Neural cell (in vitro differentiated cells): ENCODE measurements at regions not wholly inside any gene's neighbourhood (a gene's known extent, or its start where the extent isn't known, plus 50 kb on each side); places are given as distances from the start of the nearest gene placed in this dataset.

Experiments
- H2AFZ ChIP-seq: fragments of 200-600, 300-800 bp; sonication (generic), shearing (Covaris generic); 2 replicates; pipeline ENCODE4 v1.6.0; 2014; ENCODE audit warnings: low read depth, mild to moderate bottlenecking, antibody characterized with exemption, low read length, moderate library complexity
- H3F3A ChIP-seq: fragments of 200-600 bp; shearing (Covaris generic); 2 replicates; pipeline ENCODE4 v1.6.1; 2016; ENCODE audit warnings: mild to moderate bottlenecking, moderate library complexity, mixed read lengths, antibody characterized with exemption, low read length; ENCODE audit not compliant: insufficient read depth, poor library complexity, severe bottlenecking
- H3K27ac ChIP-seq: fragments of 200-600, 300-800 bp; sonication (generic), shearing (Covaris generic); 2 replicates; pipeline ENCODE4 v1.5.1; 2014; ENCODE audit warnings: mild to moderate bottlenecking, low read length, moderate library complexity
- H3K27me3 ChIP-seq: fragments of 300-800, 200-600 bp; sonication (generic), shearing (Covaris generic); 2 replicates; pipeline ENCODE4 v1.6.0; 2014; ENCODE audit warnings: mild to moderate bottlenecking, low read depth, low read length, moderate library complexity; ENCODE audit not compliant: insufficient read depth
- H3K36me3 ChIP-seq: fragments of 300-800, 200-600 bp; sonication (generic), shearing (Covaris generic); 2 replicates; pipeline ENCODE4 v1.5.1; 2014; ENCODE audit warnings: mild to moderate bottlenecking, antibody characterized with exemption, low read length, moderate library complexity; ENCODE audit not compliant: insufficient read depth
- H3K4me2 ChIP-seq: fragments of 300-800, 200-600 bp; sonication (generic), shearing (Covaris generic); 2 replicates; pipeline ENCODE4 v1.6.0; 2014; ENCODE audit warnings: mild to moderate bottlenecking, low read length
- H3K4me3 ChIP-seq: fragments of 300-800, 200-600 bp; sonication (generic), shearing (Covaris generic); 2 replicates; pipeline ENCODE4 v1.5.1; 2014; ENCODE audit warnings: mild to moderate bottlenecking, low read length, moderate library complexity
- H3K79me2 ChIP-seq: fragments of 200-600 bp; shearing (Covaris generic); replicated peaks from 2 replicates; pipeline ENCODE4 v1.6.0; 2014; ENCODE audit warnings: mild to moderate bottlenecking, low read length, moderate library complexity; ENCODE audit not compliant: insufficient read depth
- H3K9ac ChIP-seq: fragments of 300-800, 200-600 bp; sonication (generic), shearing (Covaris generic); 2 replicates; pipeline ENCODE4 v1.6.1; 2016; ENCODE audit warnings: mild to moderate bottlenecking, low read length, mixed read lengths
- H3K9me2 ChIP-seq: fragments of 200-600 bp; shearing (Covaris generic); 2 replicates; pipeline ENCODE4 v1.6.1; 2016; ENCODE audit warnings: mild to moderate bottlenecking, low read length, mixed read lengths; ENCODE audit not compliant: insufficient read depth
- H3K9me3 ChIP-seq: fragments of 200-600, 300-800 bp; sonication (generic), shearing (Covaris generic); 2 replicates; pipeline ENCODE4 v1.6.1; 2016; ENCODE audit warnings: mild to moderate bottlenecking, mixed run types, low read length, moderate library complexity, mixed read lengths
- H4K20me1 ChIP-seq: fragments of 200-600 bp; shearing (Covaris generic); 2 replicates; pipeline ENCODE4 v1.6.1; 2016; ENCODE audit warnings: mild to moderate bottlenecking, mixed run types; ENCODE audit not compliant: insufficient read depth
- EP300 ChIP-seq: fragments of 450-650 bp; conservative IDR thresholded peaks from 2 replicates; pipeline ENCODE4 v1.6.1; 2014; ENCODE audit warnings: antibody characterized with exemption, mild to moderate bottlenecking, moderate library complexity; ENCODE audit not compliant: poor library complexity, severe bottlenecking
- EZH2 ChIP-seq: fragments of 200-600, 300-800 bp; shearing (Covaris generic), sonication (generic); IDR thresholded peaks from 2 replicates; pipeline ENCODE4 v1.6.1; 2014; ENCODE audit warnings: antibody characterized with exemption, low read length, borderline replicate concordance, mild to moderate bottlenecking; ENCODE audit not compliant: insufficient read depth, poor library complexity, severe bottlenecking
- MXI1 ChIP-seq: fragments of 450-650 bp; conservative IDR thresholded peaks from 2 replicates; pipeline ENCODE4 v1.6.1; 2014; ENCODE audit warnings: antibody characterized with exemption, mild to moderate bottlenecking; ENCODE audit not compliant: poor library complexity, severe bottlenecking
- POLR2AphosphoS5 ChIP-seq: IDR thresholded peaks from 2 replicates; pipeline ENCODE4 v1.6.1; 2012
- RAD21 ChIP-seq: fragments of 450-650 bp; conservative IDR thresholded peaks from 2 replicates; pipeline ENCODE4 v1.6.1; 2014; ENCODE audit warnings: antibody characterized with exemption, mild to moderate bottlenecking, moderate library complexity
- SMC3 ChIP-seq: fragments of 450-650 bp; conservative IDR thresholded peaks from 2 replicates; pipeline ENCODE4 v1.6.1; 2014; ENCODE audit warnings: antibody characterized with exemption, mild to moderate bottlenecking, moderate library complexity; ENCODE audit not compliant: poor library complexity
- TAF1 ChIP-seq: IDR thresholded peaks from 2 replicates; pipeline ENCODE4 v1.6.1; 2012; ENCODE audit warnings: low read depth
- TF ChIP-seq, protein P1 (sequence below): fragments of 450-650 bp; IDR thresholded peaks from 2 replicates; pipeline ENCODE4 v1.5.1; 2014; ENCODE audit warnings: antibody characterized with exemption, mild to moderate bottlenecking, moderate library complexity; ENCODE audit not compliant: poor library complexity, severe bottlenecking
- TF ChIP-seq, protein P2 (sequence below): IDR thresholded peaks from 2 replicates; pipeline ENCODE4 v1.6.1; 2012; ENCODE audit warnings: borderline replicate concordance

DNA sequence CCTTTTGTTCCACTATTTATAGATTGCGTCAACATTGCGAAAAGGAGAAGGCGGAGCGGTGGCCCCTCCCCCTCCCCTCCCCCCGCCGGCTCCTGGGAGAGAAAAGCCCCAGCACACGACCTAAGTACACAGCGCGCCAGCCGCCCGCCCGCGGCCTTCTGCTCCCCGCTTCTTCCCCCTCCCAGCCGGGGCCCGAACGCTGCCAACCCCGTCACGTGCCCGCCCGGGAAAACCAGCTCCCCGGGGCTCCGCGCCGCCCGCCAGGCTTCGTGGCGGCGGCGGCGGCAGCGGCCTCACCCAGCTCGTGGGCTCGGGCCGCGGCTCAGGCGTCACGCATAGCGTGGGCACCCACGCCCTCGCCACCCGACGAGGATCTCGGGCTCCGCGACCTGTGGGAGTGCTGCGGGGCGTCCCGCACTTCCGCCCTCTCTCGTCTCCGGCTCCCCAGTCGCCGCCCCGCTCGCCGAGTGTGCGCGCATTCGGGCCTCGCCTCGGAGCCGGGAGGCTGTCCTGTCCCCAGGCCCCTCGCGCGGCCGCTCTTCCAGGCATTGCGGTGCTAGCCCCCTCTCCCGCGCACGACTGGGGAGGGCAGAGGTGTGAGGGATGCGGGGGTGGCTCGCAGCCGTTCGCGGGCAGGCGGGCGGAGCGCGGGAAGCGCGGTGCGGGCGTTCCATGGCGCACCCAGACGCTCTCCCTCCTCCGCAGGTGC is 110.5 kb downstream of the KCNRG start:
- Histone ChIP-seq H3K9ac (peak overlapping the region; percentile 96), H3K9me3 (no peaks in the 10 kb centered on the region), H3K79me2 (peaks cover 16% of the 10 kb centered on the region), H3F3A (no peaks in the 10 kb centered on the region), H3K4me3 (peak overlapping the region; percentile 99), H3K27me3 (peaks cover 50% of the 10 kb centered on the region), H4K20me1 (no peaks in the 10 kb centered on the region), H2AFZ (peak overlapping the region; percentile 62), H3K4me2 (peak overlapping the region; percentile 44), H3K27ac (peak overlapping the region; percentile 86), H3K9me2 (no peaks in the 10 kb centered on the region), H3K36me3 (no peaks in the 10 kb centered on the region)
- TF ChIP-seq POLR2AphosphoS5 (peak; percentile 14), MXI1 (peak; percentile 49), EP300 (no peak), SMC3 (no peak), EZH2 (no peak), RAD21 (peak; percentile 22), TAF1 (no peak)
- TF ChIP-seq, protein P1, sequence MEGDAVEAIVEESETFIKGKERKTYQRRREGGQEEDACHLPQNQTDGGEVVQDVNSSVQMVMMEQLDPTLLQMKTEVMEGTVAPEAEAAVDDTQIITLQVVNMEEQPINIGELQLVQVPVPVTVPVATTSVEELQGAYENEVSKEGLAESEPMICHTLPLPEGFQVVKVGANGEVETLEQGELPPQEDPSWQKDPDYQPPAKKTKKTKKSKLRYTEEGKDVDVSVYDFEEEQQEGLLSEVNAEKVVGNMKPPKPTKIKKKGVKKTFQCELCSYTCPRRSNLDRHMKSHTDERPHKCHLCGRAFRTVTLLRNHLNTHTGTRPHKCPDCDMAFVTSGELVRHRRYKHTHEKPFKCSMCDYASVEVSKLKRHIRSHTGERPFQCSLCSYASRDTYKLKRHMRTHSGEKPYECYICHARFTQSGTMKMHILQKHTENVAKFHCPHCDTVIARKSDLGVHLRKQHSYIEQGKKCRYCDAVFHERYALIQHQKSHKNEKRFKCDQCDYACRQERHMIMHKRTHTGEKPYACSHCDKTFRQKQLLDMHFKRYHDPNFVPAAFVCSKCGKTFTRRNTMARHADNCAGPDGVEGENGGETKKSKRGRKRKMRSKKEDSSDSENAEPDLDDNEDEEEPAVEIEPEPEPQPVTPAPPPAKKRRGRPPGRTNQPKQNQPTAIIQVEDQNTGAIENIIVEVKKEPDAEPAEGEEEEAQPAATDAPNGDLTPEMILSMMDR, result no peak
- TF ChIP-seq, protein P2, sequence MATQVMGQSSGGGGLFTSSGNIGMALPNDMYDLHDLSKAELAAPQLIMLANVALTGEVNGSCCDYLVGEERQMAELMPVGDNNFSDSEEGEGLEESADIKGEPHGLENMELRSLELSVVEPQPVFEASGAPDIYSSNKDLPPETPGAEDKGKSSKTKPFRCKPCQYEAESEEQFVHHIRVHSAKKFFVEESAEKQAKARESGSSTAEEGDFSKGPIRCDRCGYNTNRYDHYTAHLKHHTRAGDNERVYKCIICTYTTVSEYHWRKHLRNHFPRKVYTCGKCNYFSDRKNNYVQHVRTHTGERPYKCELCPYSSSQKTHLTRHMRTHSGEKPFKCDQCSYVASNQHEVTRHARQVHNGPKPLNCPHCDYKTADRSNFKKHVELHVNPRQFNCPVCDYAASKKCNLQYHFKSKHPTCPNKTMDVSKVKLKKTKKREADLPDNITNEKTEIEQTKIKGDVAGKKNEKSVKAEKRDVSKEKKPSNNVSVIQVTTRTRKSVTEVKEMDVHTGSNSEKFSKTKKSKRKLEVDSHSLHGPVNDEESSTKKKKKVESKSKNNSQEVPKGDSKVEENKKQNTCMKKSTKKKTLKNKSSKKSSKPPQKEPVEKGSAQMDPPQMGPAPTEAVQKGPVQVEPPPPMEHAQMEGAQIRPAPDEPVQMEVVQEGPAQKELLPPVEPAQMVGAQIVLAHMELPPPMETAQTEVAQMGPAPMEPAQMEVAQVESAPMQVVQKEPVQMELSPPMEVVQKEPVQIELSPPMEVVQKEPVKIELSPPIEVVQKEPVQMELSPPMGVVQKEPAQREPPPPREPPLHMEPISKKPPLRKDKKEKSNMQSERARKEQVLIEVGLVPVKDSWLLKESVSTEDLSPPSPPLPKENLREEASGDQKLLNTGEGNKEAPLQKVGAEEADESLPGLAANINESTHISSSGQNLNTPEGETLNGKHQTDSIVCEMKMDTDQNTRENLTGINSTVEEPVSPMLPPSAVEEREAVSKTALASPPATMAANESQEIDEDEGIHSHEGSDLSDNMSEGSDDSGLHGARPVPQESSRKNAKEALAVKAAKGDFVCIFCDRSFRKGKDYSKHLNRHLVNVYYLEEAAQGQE, result no peak

DNA sequence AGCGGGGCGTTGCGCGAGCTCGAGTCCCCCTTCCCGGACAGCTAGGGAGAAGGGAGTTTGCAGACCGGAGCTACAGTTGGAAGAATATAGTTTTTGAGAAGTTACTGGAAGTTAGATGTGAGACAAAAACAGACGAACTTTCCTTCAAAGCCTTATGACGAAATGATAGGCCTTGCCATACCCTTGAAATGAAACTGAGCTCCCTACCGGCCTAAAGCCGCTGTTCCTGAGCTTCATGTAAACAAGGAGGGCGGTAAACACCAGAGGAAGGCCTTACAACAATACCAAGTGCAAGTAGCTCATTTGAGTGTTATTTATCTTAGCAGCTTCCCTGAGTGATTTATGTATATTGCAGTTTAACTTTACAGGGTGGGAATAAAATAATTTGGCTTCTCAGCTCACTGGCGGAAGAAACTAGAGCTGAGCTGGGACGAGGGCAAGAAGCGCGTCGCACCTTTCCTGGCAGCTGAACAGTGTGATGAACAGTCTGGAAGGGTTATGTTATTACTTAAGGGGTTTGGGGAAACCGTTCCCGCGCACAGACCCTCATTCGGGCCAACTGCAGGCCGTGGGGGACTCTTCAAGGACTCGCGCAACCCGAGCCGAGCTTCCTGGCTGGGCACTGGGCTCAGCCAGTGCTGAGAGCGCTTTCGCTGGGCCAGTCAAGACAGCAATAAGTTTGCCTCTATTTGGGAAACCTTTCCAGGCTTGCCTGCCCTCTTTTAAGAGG is 111.2 kb downstream of the KCNRG start:
- Histone ChIP-seq H3K27ac (peak overlapping the region; percentile 86), H3K27me3 (peaks cover 57% of the 10 kb centered on the region), H3K36me3 (no peaks in the 10 kb centered on the region), H3K9me3 (no peaks in the 10 kb centered on the region), H3K4me2 (peak overlapping the region; percentile 44), H3K9ac (peak overlapping the region; percentile 96), H3K9me2 (no peaks in the 10 kb centered on the region), H4K20me1 (no peaks in the 10 kb centered on the region), H3K79me2 (peaks cover 16% of the 10 kb centered on the region), H3F3A (no peaks in the 10 kb centered on the region), H2AFZ (peak overlapping the region; percentile 40), H3K4me3 (peak overlapping the region; percentile 99)
- TF ChIP-seq TAF1, result no peak
- TF ChIP-seq, protein P1, result peak; percentile 4
